Kidney epithelial cell (primary cell): ENCODE measurements at regions not wholly inside any gene's neighbourhood (a gene's known extent, or its start where the extent isn't known, plus 50 kb on each side); places are given as distances from the start of the nearest gene placed in this dataset.

Experiments
- DNase-seq: peaks from one replicate; pipeline ENCODE4 v3.0.0-alpha.2; 2010; ENCODE audit warnings: low read depth
- H3K27me3 ChIP-seq: 2 replicates; pipeline ENCODE4 v1.6.0; 2011; ENCODE audit warnings: low read length; ENCODE audit not compliant: control insufficient read depth, insufficient read depth
- H3K36me3 ChIP-seq: 2 replicates; pipeline ENCODE4 v1.5.1; 2011; ENCODE audit warnings: low read length; ENCODE audit not compliant: control insufficient read depth, insufficient read depth
- H3K4me3 ChIP-seq: 2 replicates; pipeline ENCODE4 v1.5.1; 2011; ENCODE audit warnings: low read depth, mild to moderate bottlenecking, control low read depth, low read length
- CTCF ChIP-seq: IDR thresholded peaks from 2 replicates; pipeline ENCODE4 v1.5.1; 2011; ENCODE audit warnings: mild to moderate bottlenecking, moderate library complexity, low read length, control low read depth, inconsistent platforms; ENCODE audit not compliant: insufficient read depth, poor library complexity, severe bottlenecking

GRCh38 chr3:141669434-141669833 lies 68.7 kb upstream of the RNF7 start:
- Histone ChIP-seq H3K36me3 (no peaks in the 10 kb centered on the region), H3K4me3 (no peak overlapping the region), H3K27me3 (no peaks in the 10 kb centered on the region)
- no peak for TF ChIP-seq CTCF
- no peak for DNase-seq

GRCh38 chr3:141677701-141678100 lies 60.4 kb upstream of the RNF7 start:
- H3K27me3 ChIP-seq = no peaks in the 10 kb centered on the region
- no peak for DNase-seq
- no peak for TF ChIP-seq CTCF
- H3K4me3 ChIP-seq = no peak overlapping the region
- H3K36me3 ChIP-seq = no peaks in the 10 kb centered on the region

- peak; percentile 42 for DNase-seq
- H3K36me3 ChIP-seq = no peaks in the 10 kb centered on the region
- H3K4me3 ChIP-seq = no peak overlapping the region
- H3K27me3 ChIP-seq = no peaks in the 10 kb centered on the region
- TF ChIP-seq CTCF = no peak
Measured at GRCh38 chr3:141680620-141681389, 57.3 kb upstream of the RNF7 start.

GRCh38 chr3:141681390-141681780 lies 56.7 kb upstream of the RNF7 start:
- no peak for TF ChIP-seq CTCF
- H3K36me3 ChIP-seq = no peaks in the 10 kb centered on the region
- H3K27me3 ChIP-seq = no peaks in the 10 kb centered on the region
- no peak overlapping the region for H3K4me3 ChIP-seq
- peak; percentile 21 for DNase-seq

GRCh38 chr3:141682007-141682406 lies 56.1 kb upstream of the RNF7 start:
- no peak for DNase-seq
- H3K27me3 ChIP-seq = no peaks in the 10 kb centered on the region
- no peak for TF ChIP-seq CTCF
- H3K4me3 ChIP-seq = no peak overlapping the region
- H3K36me3 ChIP-seq = no peaks in the 10 kb centered on the region

- no peak for TF ChIP-seq CTCF
- Histone ChIP-seq H3K4me3 (no peak overlapping the region), H3K36me3 (no peaks in the 10 kb centered on the region), H3K27me3 (no peaks in the 10 kb centered on the region)
- DNase-seq = no peak
Measured at GRCh38 chr3:141682921-141683320, 55.2 kb upstream of the RNF7 start.
